Tibial nerve (tissue), 4 donors: ENCODE measurements at regions not wholly inside any gene's neighbourhood (a gene's known extent, or its start where the extent isn't known, plus 50 kb on each side); places are given as distances from the start of the nearest gene placed in this dataset.
A peak's percentile ranks its signal among the peaks of the same experiment; 100 is the strongest.

Source experiments
- DNase-seq, 2 donors: peaks; one replicate each; pipeline ENCODE4 v3.0.0-alpha.2; 2019; ENCODE audit warnings: low spot score in 2 of 2
- H3K27ac ChIP-seq, 4 donors: fragments of 200-600 bp; sonication (generic) in 3 of 4; one replicate each; pipeline ENCODE4 v1.5.1; 2017 to 2019; ENCODE audit warnings: mild to moderate bottlenecking in 1 of 4
- H3K27me3 ChIP-seq, 2 donors: fragments of 200-600 bp; sonication (generic) in 1 of 2; one replicate each; pipeline versions ENCODE4 v1.5.1 to v1.6.0; 2017 to 2019
- H3K36me3 ChIP-seq, 3 donors: fragments of 200-600 bp; sonication (generic); one replicate each; pipeline ENCODE4 v1.5.1; 2018 to 2019
- H3K4me1 ChIP-seq, 4 donors: fragments of 200-600 bp; sonication (generic) in 3 of 4; one replicate each; pipeline ENCODE4 v1.5.1; 2017 to 2019
- H3K4me3 ChIP-seq, 4 donors: fragments of 200-600 bp; sonication (generic) in 3 of 4; one replicate each; pipeline ENCODE4 v1.5.1; 2017 to 2019; ENCODE audit warnings: mild to moderate bottlenecking in 1 of 4, moderate library complexity in 1 of 4
- H3K9me3 ChIP-seq, 4 donors: fragments of 200-600 bp; sonication (generic) in 3 of 4; one replicate each; pipeline ENCODE4 v1.5.1; 2017 to 2019
- EP300 ChIP-seq, 2 donors: sonication (generic); formaldehyde crosslinking; IDR thresholded peaks; one replicate each; pipeline ENCODE4 v1.6.1; 2017; ENCODE audit warnings: antibody characterized with exemption in 2 of 2, mild to moderate bottlenecking in 1 of 2
- POLR2A ChIP-seq, 2 donors: fragments of 450-650 bp; IDR thresholded peaks; one replicate each; pipeline ENCODE4 v1.6.1; 2017; ENCODE audit warnings: antibody characterized with exemption in 2 of 2, mild to moderate bottlenecking in 2 of 2, moderate library complexity in 2 of 2
- WGBS, 2 donors: methylation state at CpG; one replicate each; pipeline ENCODE4 v1.1.5; 2018; 5-methylcytosine and 5-hydroxymethylcytosine counted together
- TF ChIP-seq, protein P1 (sequence below), 5 experiments: fragments of 200-600 bp in 3 of 5; fragments of 450-650 bp in 2 of 5; sonication (generic) in 3 of 5; IDR thresholded peaks; one replicate each; pipeline ENCODE4 v1.5.1; 2016 to 2019; ENCODE audit warnings: antibody characterized with exemption in 5 of 5, mild to moderate bottlenecking in 3 of 5, moderate library complexity in 2 of 5

DNA sequence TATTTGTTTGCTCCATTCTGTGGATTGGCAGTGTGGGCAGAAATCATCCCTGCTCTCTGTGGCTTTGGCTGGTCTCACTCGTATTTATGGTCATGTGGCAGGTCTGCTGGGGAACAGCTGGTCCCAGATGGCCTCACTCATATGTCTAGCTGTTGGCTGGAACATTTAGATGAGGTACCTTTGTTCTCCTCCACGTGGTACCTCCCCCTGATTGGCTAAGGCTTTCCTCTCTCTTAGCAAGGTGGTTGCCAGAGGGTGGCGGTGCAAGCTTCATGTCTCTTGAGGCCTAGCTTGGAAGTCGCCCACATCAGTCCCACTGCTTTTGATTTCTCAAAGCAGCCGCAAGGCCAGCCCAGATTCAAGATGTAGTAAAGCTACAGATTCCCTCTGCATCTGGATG, 348.5 kb upstream of the BTBD3 start:
- Histone ChIP-seq H3K4me3 (no peak overlapping the region), H3K27ac (no peak overlapping the region), H3K36me3 (no peaks in the 10 kb centered on the region), H3K9me3 (no peaks in the 10 kb centered on the region), H3K4me1 (no peaks in the 10 kb centered on the region), H3K27me3 (no peaks in the 10 kb centered on the region)
- TF ChIP-seq POLR2A (IDR thresholded peaks at IDR 0.05) = no peak
- TF ChIP-seq, protein P1, sequence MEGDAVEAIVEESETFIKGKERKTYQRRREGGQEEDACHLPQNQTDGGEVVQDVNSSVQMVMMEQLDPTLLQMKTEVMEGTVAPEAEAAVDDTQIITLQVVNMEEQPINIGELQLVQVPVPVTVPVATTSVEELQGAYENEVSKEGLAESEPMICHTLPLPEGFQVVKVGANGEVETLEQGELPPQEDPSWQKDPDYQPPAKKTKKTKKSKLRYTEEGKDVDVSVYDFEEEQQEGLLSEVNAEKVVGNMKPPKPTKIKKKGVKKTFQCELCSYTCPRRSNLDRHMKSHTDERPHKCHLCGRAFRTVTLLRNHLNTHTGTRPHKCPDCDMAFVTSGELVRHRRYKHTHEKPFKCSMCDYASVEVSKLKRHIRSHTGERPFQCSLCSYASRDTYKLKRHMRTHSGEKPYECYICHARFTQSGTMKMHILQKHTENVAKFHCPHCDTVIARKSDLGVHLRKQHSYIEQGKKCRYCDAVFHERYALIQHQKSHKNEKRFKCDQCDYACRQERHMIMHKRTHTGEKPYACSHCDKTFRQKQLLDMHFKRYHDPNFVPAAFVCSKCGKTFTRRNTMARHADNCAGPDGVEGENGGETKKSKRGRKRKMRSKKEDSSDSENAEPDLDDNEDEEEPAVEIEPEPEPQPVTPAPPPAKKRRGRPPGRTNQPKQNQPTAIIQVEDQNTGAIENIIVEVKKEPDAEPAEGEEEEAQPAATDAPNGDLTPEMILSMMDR (IDR thresholded peaks at IDR 0.05) = no peak
- no peak for TF ChIP-seq EP300 (IDR thresholded peaks at IDR 0.05)
- DNase-seq = no peak
- WGBS, 2 donors = 70 to 86% methylated on average over 3 to 5 of the region's 5 CpGs

DNA sequence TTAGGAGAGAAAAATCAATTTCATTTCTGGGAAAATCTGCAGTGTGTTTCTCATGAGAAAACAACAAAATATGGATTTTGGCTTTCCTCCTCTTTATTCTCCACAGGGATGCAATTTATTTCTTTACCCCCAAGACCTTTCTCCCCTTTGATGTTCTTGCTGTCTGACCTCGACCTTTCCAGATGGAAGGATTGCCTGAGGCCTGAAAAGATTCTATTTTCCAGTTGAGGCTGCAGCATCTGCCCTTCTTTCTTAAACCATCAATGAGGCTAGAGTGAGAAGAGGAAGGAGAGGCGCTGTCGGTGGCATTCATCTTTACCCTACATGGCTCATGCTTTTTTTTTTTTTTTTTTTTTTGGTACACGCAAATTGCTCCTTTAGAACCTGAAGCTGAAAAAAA, 344.2 kb upstream of the BTBD3 start:
- Histone ChIP-seq H3K27me3 (no peaks in the 10 kb centered on the region), H3K9me3 (no peaks in the 10 kb centered on the region), H3K36me3 (no peaks in the 10 kb centered on the region), H3K4me1 (no peaks in the 10 kb centered on the region), H3K4me3 (no peak overlapping the region), H3K27ac (no peak overlapping the region)
- DNase-seq = no peak
- TF ChIP-seq POLR2A (IDR thresholded peaks at IDR 0.05) (no peak), EP300 (IDR thresholded peaks at IDR 0.05) (no peak)
- TF ChIP-seq, protein P1 (IDR thresholded peaks at IDR 0.05) = no peak
- 35 to 46% methylated on average over 4 of the region's 4 CpGs for WGBS, 2 donors

DNA sequence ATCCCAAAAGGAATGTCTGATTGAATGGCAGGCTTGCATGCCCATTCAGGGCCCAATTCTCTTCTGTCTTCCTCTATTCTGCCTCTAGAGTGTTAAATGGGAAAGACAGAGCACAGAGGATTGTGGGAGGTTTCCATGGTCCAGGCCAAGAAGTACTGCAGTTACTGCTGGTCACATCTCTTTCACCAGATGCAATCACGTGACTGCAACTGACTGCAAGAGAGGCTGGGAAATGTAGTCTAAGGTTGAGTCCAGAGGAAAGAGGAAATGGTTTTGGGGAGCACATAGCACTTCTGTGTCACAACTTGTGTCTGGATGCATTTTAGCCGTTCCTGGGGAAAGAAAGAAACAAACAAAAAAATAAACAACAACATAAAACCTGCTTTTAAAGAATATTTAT, 336.4 kb upstream of the BTBD3 start:
- 78 to 82% methylated on average over 2 of the region's 2 CpGs for WGBS, 2 donors
- Histone ChIP-seq H3K4me3 (no peak overlapping the region), H3K27me3 (no peaks in the 10 kb centered on the region), H3K9me3 (no peaks in the 10 kb centered on the region), H3K36me3 (no peaks in the 10 kb centered on the region), H3K27ac (no peak overlapping the region), H3K4me1 (no peaks in the 10 kb centered on the region)
- DNase-seq = no peak
- TF ChIP-seq EP300 (IDR thresholded peaks at IDR 0.05) = no peak
- TF ChIP-seq, protein P1 (IDR thresholded peaks at IDR 0.05) = no peak
- no peak for TF ChIP-seq POLR2A (IDR thresholded peaks at IDR 0.05)

DNA sequence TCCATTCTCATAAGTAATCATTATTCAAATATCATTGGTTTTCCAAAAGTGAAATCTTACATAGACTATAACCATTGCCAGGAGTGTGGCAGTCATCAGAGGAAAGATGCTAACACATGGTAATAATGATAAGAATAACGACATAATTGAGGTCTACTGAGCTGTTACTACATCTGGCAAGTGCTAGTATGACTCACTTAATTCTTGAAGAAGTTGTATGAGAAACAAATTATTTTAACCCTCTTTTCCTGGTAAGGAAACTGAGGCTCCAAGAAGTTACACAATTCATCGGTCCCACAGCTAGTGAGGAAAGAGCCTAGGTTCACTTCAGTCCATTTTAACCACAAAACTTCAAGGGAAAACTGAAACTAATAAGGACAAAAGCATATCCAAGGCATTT, 335.6 kb upstream of the BTBD3 start:
- no peaks in the 10 kb centered on the region for H3K9me3 ChIP-seq
- DNase-seq = no peak
- H3K27me3 ChIP-seq = no peaks in the 10 kb centered on the region
- H3K4me1 ChIP-seq = no peaks in the 10 kb centered on the region
- no peak overlapping the region for H3K4me3 ChIP-seq
- WGBS, 2 donors = 51 to 53% methylated on average over 2 of the region's 2 CpGs
- TF ChIP-seq EP300 (IDR thresholded peaks at IDR 0.05) (no peak), POLR2A (IDR thresholded peaks at IDR 0.05) (no peak)
- TF ChIP-seq, protein P1 (IDR thresholded peaks at IDR 0.05) = no peak
- H3K27ac ChIP-seq = no peak overlapping the region
- H3K36me3 ChIP-seq = no peaks in the 10 kb centered on the region

DNA sequence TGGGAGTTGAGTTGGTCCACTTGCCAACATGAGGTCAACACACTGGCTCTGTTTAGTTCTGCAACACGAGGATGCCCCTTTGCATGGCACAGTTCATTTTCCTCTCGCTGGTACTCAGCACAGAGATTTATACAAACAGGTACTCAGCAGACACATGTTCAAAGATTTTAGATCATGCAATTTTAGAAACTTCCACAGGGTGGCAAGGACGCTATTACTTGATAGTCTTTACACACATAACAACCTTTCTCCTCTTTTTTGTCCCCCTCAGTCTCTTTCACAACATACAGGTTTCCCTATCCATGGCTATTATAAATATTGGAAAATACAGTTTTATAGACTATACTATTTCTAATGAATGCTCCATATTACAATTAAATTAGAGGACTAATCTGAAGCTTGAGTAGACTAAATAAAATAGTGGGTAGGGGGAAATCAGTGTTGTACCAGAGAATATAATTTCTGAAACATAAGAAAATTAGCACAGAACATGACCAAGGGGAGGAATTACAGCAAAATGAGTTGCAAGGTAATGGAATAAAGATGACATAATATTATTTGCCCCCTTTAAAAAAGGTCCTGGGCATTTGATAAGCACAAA, 331.8 kb upstream of the BTBD3 start:
- no peaks in the 10 kb centered on the region for H3K4me1 ChIP-seq
- no peaks in the 10 kb centered on the region for H3K27me3 ChIP-seq
- TF ChIP-seq, protein P1 (IDR thresholded peaks at IDR 0.05) = peak in 1 of 5 experiments; percentile 5
- TF ChIP-seq EP300 (IDR thresholded peaks at IDR 0.05) (no peak), POLR2A (IDR thresholded peaks at IDR 0.05) (no peak)
- no peak overlapping the region for H3K4me3 ChIP-seq
- no peaks in the 10 kb centered on the region for H3K9me3 ChIP-seq
- no peak overlapping the region for H3K27ac ChIP-seq
- WGBS, 2 donors = 37% methylated on average over 3 of the region's 3 CpGs
- no peak for DNase-seq
- H3K36me3 ChIP-seq = no peaks in the 10 kb centered on the region
